ENCODE measurements at regions not wholly inside any gene's neighbourhood (a gene's known extent, or its start where the extent isn't known, plus 50 kb on each side); places are given as distances from the start of the nearest gene placed in this dataset.

DNA sequence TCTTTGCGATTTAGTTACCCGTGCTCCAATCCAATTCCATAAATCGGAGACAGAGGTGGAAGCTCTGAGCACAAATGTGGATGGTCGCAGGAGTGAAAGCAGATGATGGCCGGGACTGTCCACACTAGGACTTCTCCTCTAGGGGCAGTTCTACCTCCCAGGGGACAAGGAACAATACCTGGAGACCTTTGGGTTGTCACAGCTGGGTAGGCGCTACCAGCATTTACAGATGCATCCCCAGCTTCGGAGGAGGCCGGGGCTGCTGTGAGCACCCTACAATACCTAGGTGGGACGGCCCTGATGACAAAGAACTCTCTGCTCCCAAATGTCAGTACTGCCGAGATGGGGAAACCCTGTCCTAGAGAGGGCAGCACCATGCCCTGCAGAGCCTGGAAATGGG, 195.9 kb upstream of the CDH4 start:
- H3K36me3 ChIP-seq: no peaks in the 10 kb centered on the region
- intact Hi-C loops (cut with DNase I): no loop called here
- no peaks in the 10 kb centered on the region for H3K9me3 ChIP-seq
- H3K27ac ChIP-seq: no peak overlapping the region
- no peak for DNase-seq (ENCODE audit: low spot score in 2 of 2)
- no peaks in the 10 kb centered on the region for H3K4me1 ChIP-seq
- no peak overlapping the region for H3K4me3 ChIP-seq
- H3K27me3 ChIP-seq: no peaks in the 10 kb centered on the region
- TF ChIP-seq, protein P1, sequence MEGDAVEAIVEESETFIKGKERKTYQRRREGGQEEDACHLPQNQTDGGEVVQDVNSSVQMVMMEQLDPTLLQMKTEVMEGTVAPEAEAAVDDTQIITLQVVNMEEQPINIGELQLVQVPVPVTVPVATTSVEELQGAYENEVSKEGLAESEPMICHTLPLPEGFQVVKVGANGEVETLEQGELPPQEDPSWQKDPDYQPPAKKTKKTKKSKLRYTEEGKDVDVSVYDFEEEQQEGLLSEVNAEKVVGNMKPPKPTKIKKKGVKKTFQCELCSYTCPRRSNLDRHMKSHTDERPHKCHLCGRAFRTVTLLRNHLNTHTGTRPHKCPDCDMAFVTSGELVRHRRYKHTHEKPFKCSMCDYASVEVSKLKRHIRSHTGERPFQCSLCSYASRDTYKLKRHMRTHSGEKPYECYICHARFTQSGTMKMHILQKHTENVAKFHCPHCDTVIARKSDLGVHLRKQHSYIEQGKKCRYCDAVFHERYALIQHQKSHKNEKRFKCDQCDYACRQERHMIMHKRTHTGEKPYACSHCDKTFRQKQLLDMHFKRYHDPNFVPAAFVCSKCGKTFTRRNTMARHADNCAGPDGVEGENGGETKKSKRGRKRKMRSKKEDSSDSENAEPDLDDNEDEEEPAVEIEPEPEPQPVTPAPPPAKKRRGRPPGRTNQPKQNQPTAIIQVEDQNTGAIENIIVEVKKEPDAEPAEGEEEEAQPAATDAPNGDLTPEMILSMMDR (IDR thresholded peaks at IDR 0.05): no peak

DNA sequence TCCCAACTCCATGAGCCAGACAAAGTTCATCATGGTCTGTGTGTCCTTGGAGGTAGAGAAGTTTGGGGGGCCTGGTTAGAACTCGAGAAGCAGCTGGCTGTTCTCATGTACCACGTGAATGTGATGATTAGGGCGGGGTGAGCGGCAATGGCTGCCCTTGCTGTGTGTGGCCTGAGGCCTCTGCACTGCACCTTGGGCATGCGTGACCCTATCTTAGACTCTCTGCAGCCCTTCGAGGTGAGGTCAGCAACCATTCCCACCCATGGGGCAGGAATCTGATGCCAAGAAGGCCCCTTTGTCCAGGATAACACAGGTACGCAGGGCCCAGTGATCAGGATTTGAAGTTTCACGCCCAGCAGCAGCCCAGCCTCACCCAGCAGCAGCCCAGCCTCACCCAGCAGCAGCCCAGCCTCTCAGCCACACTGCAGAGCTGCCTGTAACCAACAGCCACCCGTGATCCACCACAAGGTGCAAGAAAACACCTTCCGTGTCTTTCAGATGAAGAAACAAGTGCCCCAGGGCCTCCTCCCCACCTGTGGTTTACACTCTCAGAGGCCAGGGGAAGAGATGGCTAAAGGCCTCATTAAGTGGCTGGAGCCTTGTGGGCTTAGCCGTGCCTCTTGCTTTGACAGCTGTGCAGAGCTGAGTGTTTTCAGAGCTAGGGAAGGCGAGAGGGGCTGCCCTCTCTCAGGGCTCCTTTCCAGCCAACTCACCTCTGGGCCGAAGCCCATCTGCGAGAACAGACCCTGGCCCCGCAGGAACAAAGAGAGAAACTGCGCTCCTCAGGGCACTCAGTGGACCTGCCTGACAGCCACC, 195.2 kb upstream of the CDH4 start:
- H3K9me3 ChIP-seq: no peaks in the 10 kb centered on the region
- intact Hi-C loops (cut with DNase I): no loop called here

DNA sequence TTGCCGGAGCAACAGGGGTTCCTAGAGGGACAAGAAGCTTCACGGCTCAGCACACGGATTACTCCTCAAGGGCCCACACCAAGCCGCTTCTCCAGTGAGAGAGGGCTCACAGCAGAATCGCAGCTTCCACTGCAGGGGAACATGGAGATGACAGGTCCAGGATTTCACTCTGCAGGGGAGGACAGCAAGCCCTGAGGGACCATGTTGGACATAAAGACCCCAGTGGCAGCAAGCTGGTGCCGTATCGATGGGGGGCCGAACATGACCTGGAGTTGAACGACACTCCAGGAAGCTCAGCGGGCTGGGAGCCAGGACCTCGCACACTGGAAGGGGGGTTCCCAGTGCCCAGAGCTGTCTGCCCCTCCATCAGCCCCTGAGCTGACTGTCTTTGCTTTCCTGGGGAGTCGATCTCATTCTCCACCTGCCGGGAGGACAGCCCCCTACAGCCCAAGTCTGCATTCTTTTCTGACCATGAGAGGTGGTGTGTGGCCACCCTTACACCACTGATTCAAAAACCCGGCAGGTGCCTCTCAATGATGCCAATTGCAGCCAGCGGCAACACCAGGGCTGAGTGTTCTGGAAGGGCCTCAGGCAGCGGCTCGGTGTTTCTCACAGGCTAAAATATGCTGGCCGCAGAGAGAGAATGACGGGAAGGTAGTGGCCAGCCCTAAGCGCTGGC, 194.5 kb upstream of the CDH4 start:
- intact Hi-C loops (cut with DNase I): no loop called here
- no peaks in the 10 kb centered on the region for H3K4me1 ChIP-seq
- H3K4me3 ChIP-seq: no peak overlapping the region
- TF ChIP-seq, protein P1 (IDR thresholded peaks at IDR 0.05): no peak
- H3K36me3 ChIP-seq: no peaks in the 10 kb centered on the region
- H3K9me3 ChIP-seq: no peaks in the 10 kb centered on the region
- H3K27ac ChIP-seq: no peak overlapping the region
- DNase-seq (ENCODE audit: low spot score in 2 of 2): no peak
- no peaks in the 10 kb centered on the region for H3K27me3 ChIP-seq

More for the DNA sequence above, 195.2 kb upstream of the CDH4 start:
- TF ChIP-seq, protein P1 (IDR thresholded peaks at IDR 0.05): no peak
- no peak for DNase-seq (ENCODE audit: low spot score in 2 of 2)
- H3K4me3 ChIP-seq: no peak overlapping the region
- H3K36me3 ChIP-seq: no peaks in the 10 kb centered on the region
- H3K27me3 ChIP-seq: no peaks in the 10 kb centered on the region
- H3K4me1 ChIP-seq: no peaks in the 10 kb centered on the region
- no peak overlapping the region for H3K27ac ChIP-seq

DNA sequence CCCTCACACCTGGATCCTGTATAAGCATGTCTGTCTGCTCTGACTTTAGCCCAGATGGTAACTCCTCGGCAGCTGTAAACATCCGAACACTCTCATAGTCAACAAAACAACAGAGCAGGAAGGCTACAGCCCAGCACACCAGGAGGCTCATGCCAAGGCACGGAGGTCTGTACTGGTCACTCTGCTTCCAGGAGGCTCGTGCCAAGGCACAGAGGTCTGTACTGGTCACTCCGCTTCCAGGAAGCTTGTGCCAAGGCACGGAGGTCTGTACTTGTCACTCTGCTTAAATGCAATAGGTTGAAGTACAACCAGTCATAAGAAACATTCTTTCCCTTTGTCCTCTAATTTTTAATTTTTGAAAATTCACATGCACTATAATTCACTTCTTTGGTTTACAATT, 190.1 kb upstream of the CDH4 start:
- intact Hi-C loops (cut with DNase I): no loop called here
- Histone ChIP-seq H3K36me3 (no peaks in the 10 kb centered on the region), H3K4me1 (no peaks in the 10 kb centered on the region), H3K4me3 (no peak overlapping the region), H3K9me3 (no peaks in the 10 kb centered on the region), H3K27me3 (no peaks in the 10 kb centered on the region), H3K27ac (no peak overlapping the region)
- TF ChIP-seq, protein P1 (IDR thresholded peaks at IDR 0.05): no peak
- DNase-seq (ENCODE audit: low spot score in 2 of 2): no peak

DNA sequence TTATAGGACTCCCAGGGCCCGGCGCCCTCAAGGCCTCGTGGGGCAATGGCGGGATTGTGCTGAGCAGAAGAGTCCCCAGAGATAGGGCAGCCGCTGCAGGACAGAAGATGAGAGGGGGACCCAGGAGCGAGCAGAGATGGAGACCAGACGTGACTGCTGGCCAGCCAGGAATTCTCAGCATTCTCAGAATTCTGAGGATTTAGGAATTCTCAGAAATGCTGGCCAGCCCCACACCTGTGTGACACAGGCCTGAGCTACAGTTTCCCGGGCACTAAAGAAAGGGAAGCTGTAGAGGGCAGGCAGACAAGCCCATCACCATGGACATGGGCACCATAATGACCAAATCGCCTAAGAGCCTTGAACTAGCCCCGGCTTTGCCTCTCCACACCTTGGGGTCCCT, 186.2 kb upstream of the CDH4 start:
- H3K9me3 ChIP-seq: no peaks in the 10 kb centered on the region
- intact Hi-C loops (cut with DNase I): no loop called here
- TF ChIP-seq, protein P1 (IDR thresholded peaks at IDR 0.05): no peak
- H3K27me3 ChIP-seq: no peaks in the 10 kb centered on the region
- H3K27ac ChIP-seq: no peak overlapping the region
- no peak for DNase-seq (ENCODE audit: low spot score in 2 of 2)
- H3K4me1 ChIP-seq: no peaks in the 10 kb centered on the region
- no peaks in the 10 kb centered on the region for H3K36me3 ChIP-seq
- H3K4me3 ChIP-seq: no peak overlapping the region

Measured in ascending aorta (tissue), 2 donors.